Gastrocnemius medialis (tissue), 4 donors: ENCODE measurements at regions not wholly inside any gene's neighbourhood (a gene's known extent, or its start where the extent isn't known, plus 50 kb on each side); places are given as distances from the start of the nearest gene placed in this dataset.

ENCODE experiments used
- ATAC-seq, 2 donors: fragments of 150-250 bp; one replicate each; pipeline ENCODE4 v1.9.1; 2016
- DNase-seq, 2 donors: peaks; one replicate each; pipeline ENCODE4 v3.0.0-alpha.2; 2019
- H3K27ac ChIP-seq, 4 donors: fragments of 200-600 bp; sonication (generic); 1 replicate in 1 of 4; 2 replicates in 3 of 4; pipeline ENCODE4 v1.5.1; 2016 to 2018; ENCODE audit warnings: mild to moderate bottlenecking in 2 of 4, moderate library complexity in 1 of 4
- H3K27me3 ChIP-seq, 3 donors: fragments of 200-600 bp; sonication (generic) in 2 of 3; 1 replicate in 1 of 3; 2 replicates in 2 of 3; pipeline versions ENCODE4 v1.5.1 to v1.6.0; 2016 to 2019; ENCODE audit warnings: mild to moderate bottlenecking in 1 of 3, moderate library complexity in 1 of 3
- H3K36me3 ChIP-seq, 2 donors: fragments of 200-600 bp; sonication (generic) in 1 of 2; one replicate each; pipeline ENCODE4 v1.5.1; 2017 to 2018
- H3K4me1 ChIP-seq, 2 donors: fragments of 200-600 bp; sonication (generic) in 1 of 2; one replicate each; pipeline ENCODE4 v1.5.1; 2016 to 2017; ENCODE audit warnings: mild to moderate bottlenecking in 2 of 2
- H3K4me3 ChIP-seq, 4 donors: fragments of 200-600 bp; sonication (generic) in 3 of 4; 1 replicate in 1 of 4; 2 replicates in 3 of 4; pipeline ENCODE4 v1.5.1; 2016 to 2019; ENCODE audit warnings: mild to moderate bottlenecking in 2 of 4
- H3K9me3 ChIP-seq, 3 donors: fragments of 200-600 bp; sonication (generic) in 2 of 3; 1 replicate in 1 of 3; 2 replicates in 2 of 3; pipeline ENCODE4 v1.5.1; 2016 to 2019
- POLR2A ChIP-seq, 2 donors: fragments of 450-650 bp; IDR thresholded peaks; one replicate each; pipeline ENCODE4 v1.6.1; 2017; ENCODE audit warnings: antibody characterized with exemption in 2 of 2, mild to moderate bottlenecking in 2 of 2, moderate library complexity in 2 of 2
- in situ Hi-C, 4 donors: fragments of 200-750 bp; cut with MboI; loops; one replicate each; pipeline versions ENCODE4 v1.15.0 to v1.8.0; 2017; ENCODE audit warnings: low sequenced_read_pairs in 4 of 4
- intact Hi-C: fragments of 100-400 bp; cut with DNase I; formaldehyde crosslinking; loops from one replicate; pipeline ENCODE4 v1.15.1; 2023; ENCODE audit warnings: low total_unique reads
- TF ChIP-seq, protein P1 (sequence below), 5 experiments: fragments of 450-650 bp in 3 of 5; fragments of 200-600 bp in 2 of 5; sonication (generic) in 2 of 5; IDR thresholded peaks in 4 of 5; conservative IDR thresholded peaks in 1 of 5; 1 replicate in 4 of 5; 2 replicates in 1 of 5; pipeline ENCODE4 v1.5.1; 2016 to 2019; ENCODE audit warnings: antibody characterized with exemption in 5 of 5, mild to moderate bottlenecking in 3 of 5, moderate library complexity in 3 of 5

DNA sequence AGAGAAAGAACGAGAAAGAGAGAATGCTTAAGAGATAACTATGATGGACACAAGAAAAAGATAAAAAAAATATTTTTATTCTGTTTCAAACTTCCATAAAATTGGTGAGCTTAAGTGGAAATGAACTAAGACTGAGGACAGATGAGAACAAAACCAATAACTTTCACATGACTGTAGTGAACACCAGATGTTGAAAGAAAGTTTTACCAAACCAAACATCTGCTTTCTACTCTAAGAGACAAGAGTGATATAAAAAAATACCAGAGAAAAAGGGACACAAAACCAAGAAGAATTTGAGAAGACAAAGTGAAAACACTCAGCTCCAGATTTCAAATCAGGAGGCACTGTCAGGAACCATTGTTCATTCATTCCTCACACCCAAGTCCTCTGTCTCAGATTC, 147.9 kb downstream of the IMPG2 start:
- no peak for TF ChIP-seq POLR2A (IDR thresholded peaks at IDR 0.05)
- TF ChIP-seq, protein P1, sequence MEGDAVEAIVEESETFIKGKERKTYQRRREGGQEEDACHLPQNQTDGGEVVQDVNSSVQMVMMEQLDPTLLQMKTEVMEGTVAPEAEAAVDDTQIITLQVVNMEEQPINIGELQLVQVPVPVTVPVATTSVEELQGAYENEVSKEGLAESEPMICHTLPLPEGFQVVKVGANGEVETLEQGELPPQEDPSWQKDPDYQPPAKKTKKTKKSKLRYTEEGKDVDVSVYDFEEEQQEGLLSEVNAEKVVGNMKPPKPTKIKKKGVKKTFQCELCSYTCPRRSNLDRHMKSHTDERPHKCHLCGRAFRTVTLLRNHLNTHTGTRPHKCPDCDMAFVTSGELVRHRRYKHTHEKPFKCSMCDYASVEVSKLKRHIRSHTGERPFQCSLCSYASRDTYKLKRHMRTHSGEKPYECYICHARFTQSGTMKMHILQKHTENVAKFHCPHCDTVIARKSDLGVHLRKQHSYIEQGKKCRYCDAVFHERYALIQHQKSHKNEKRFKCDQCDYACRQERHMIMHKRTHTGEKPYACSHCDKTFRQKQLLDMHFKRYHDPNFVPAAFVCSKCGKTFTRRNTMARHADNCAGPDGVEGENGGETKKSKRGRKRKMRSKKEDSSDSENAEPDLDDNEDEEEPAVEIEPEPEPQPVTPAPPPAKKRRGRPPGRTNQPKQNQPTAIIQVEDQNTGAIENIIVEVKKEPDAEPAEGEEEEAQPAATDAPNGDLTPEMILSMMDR (IDR thresholded peaks at IDR 0.05 in 4 of 5, conservative IDR thresholded peaks at IDR 0.05 in 1 of 5): no peak
- intact Hi-C loops: no loop called here
- H3K4me3 ChIP-seq: no peak overlapping the region
- no peaks in the 10 kb centered on the region for H3K27me3 ChIP-seq
- in situ Hi-C loops: no loop called here
- H3K4me1 ChIP-seq: peaks cover 0 to 4% of the 10 kb centered on the region in 2 donors
- H3K9me3 ChIP-seq: no peaks in the 10 kb centered on the region
- no peak for ATAC-seq
- no peaks in the 10 kb centered on the region for H3K36me3 ChIP-seq
- H3K27ac ChIP-seq: no peak overlapping the region
- DNase-seq: no peak

DNA sequence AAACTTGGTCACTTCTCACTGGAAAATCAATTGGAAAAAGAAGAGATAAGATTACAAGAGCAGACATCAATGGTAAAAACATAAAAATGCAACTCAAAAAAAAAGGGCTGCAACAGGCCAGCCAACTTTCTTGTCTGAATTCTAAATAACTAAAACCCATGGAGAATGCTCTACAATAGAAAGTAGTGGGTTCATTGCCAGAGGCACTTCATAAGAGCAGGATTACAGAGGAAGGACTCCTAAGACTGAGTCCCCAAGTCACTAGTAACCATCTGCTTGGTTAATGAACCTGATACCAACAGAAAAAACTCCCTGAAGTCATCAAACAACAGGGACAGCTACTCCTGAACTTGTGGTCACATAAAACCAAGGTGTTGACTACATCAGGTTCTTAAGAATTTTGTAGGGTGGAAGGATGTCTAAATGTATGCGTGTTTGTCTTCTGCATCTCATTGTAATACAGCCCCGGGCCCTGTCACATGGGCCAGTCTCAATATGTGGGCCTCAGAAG, 148.6 kb downstream of the IMPG2 start:
- Histone ChIP-seq H3K27me3 (no peaks in the 10 kb centered on the region), H3K4me3 (no peak overlapping the region), H3K4me1 (peaks cover 0 to 4% of the 10 kb centered on the region in 2 donors), H3K9me3 (no peaks in the 10 kb centered on the region), H3K36me3 (no peaks in the 10 kb centered on the region), H3K27ac (no peak overlapping the region)
- TF ChIP-seq POLR2A (IDR thresholded peaks at IDR 0.05): no peak
- TF ChIP-seq, protein P1 (IDR thresholded peaks at IDR 0.05 in 4 of 5, conservative IDR thresholded peaks at IDR 0.05 in 1 of 5): no peak
- in situ Hi-C loops: no loop called here
- intact Hi-C loops: no loop called here
- no peak for DNase-seq
- ATAC-seq: no peak

DNA sequence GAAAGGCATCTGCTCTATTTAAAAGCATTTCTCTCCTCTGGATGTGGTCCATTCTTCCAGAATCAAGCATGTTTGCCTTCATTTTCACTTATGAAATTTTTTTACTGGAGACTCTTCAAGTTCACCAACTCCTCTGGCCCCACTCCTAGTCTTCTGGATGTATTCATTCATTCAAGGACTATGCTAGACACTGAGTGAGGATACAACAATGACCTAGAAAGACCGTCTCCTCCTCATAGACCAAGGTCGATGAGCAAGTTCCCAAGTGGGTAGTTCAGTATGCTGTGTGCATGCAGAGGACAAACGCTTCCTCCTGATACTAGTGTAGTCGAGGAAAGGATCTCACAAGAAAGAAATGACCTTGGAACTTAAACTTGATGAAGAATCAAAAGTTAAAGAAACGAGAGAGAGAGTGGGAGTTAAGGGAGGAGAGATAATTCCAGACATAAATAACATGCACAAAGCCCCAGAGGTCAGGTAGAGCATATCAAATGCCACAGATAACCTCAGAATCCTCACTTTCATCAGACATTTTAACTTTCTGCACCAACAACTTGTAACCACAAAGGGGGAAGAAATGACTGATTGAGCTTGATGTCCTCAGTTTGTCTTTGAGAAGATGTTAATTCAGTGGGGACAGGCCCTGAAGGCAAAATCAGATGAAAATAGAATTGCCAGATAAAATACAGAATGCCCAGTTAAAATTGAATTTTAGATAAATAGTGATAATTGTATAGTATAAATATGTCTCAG, 149.4 kb downstream of the IMPG2 start:
- intact Hi-C loops (no loop called here), in situ Hi-C loops (no loop called here)
- no peaks in the 10 kb centered on the region for H3K36me3 ChIP-seq
- H3K27me3 ChIP-seq: no peaks in the 10 kb centered on the region
- TF ChIP-seq, protein P1 (IDR thresholded peaks at IDR 0.05 in 4 of 5, conservative IDR thresholded peaks at IDR 0.05 in 1 of 5): no peak
- no peak for TF ChIP-seq POLR2A (IDR thresholded peaks at IDR 0.05)
- DNase-seq (no peak), ATAC-seq (no peak)
- no peak overlapping the region for H3K4me3 ChIP-seq
- no peaks in the 10 kb centered on the region for H3K9me3 ChIP-seq
- peaks cover 0 to 4% of the 10 kb centered on the region in 2 donors for H3K4me1 ChIP-seq
- no peak overlapping the region for H3K27ac ChIP-seq

DNA sequence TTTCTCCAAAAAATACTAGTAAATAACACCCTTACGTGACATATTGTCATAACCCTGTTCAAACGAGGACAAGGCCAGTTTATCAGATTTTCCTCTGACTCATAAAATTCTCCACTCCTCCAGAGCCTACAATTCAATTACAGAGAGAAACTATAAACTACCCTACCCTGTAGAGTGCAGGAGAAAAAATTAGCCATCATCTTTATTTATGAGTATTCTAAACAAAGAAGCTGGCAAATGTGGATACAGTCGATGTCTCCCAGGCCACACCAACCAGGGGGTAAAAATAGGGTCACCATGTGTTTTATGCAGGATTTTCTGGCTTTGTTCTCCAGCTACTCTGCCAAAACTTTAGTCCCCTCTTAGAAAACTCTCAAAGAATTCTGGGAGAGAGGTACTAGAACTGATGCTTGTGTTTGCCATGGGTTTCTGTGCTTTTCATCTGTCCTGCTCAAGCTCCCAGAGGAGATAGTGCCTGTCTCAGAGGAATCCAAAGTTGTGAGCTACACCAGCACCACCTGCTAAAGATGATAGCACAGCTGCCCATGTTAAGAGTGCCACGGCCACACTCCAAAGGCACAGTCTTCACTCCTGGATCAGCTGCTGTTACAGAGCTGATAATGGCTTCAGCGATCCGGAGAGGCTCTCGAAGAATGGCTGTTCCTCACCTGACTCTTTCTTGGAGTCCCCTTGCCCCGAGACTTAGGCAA, 150.2 kb downstream of the IMPG2 start:
- Histone ChIP-seq H3K36me3 (no peaks in the 10 kb centered on the region), H3K4me1 (peaks cover 0 to 4% of the 10 kb centered on the region in 2 donors), H3K4me3 (no peak overlapping the region), H3K27me3 (no peaks in the 10 kb centered on the region), H3K9me3 (no peaks in the 10 kb centered on the region), H3K27ac (no peak overlapping the region)
- intact Hi-C loops (no loop called here), in situ Hi-C loops (no loop called here)
- DNase-seq (no peak), ATAC-seq (no peak)
- TF ChIP-seq, protein P1 (IDR thresholded peaks at IDR 0.05 in 4 of 5, conservative IDR thresholded peaks at IDR 0.05 in 1 of 5): no peak
- TF ChIP-seq POLR2A (IDR thresholded peaks at IDR 0.05): no peak
